HEK293 (cell line): ENCODE measurements at regions not wholly inside any gene's neighbourhood (a gene's known extent, or its start where the extent isn't known, plus 50 kb on each side); places are given as distances from the start of the nearest gene placed in this dataset.
A peak's percentile ranks its signal among the peaks of the same experiment; 100 is the strongest.

Source experiments
- CTCF ChIA-PET: fragments of 350-600 bp; formaldehyde crosslinking; extraction: SDS; loops from one replicate; lab custom pipeline; 2021; ENCODE audit warnings: antibody characterized with exemption; lab: Yijun Ruan, JAX
- POLR2A ChIA-PET: fragments of 300-600 bp; formaldehyde crosslinking; extraction: SDS; loops from one replicate; lab custom pipeline; 2020; ENCODE audit warnings: antibody characterized with exemption, inconsistent platforms; lab: Yijun Ruan, JAX
- H3K27ac ChIP-seq: fragments of 200-500 bp; sonication (Bioruptor generic); 2 replicates; pipeline ENCODE4 v1.5.1; 2014; ENCODE audit warnings: low read depth, low read length, control low read depth, inconsistent platforms; ENCODE audit errors: extremely low read depth
- H3K36me3 ChIP-seq, 2 experiments: fragments of 200-500 bp in 1 of 2; sonication (Bioruptor generic) in 1 of 2; 1 replicate in 1 of 2; 2 replicates in 1 of 2; pipeline ENCODE4 v1.5.1; 2014 to 2017; ENCODE audit warnings: inconsistent platforms in 2 of 2, low read length in 2 of 2; ENCODE audit not compliant: control insufficient read depth in 2 of 2, insufficient read depth in 1 of 2
- H3K4me1 ChIP-seq: fragments of 200-500 bp; sonication (Bioruptor generic); 2 replicates; pipeline ENCODE4 v1.5.1; 2014; ENCODE audit warnings: mild to moderate bottlenecking, low read length, inconsistent platforms; ENCODE audit not compliant: control insufficient read depth, insufficient read depth
- H3K4me3 ChIP-seq: 2 replicates; pipeline ENCODE4 v1.5.1; 2011; ENCODE audit warnings: low read depth, mild to moderate bottlenecking, control low read depth, low read length, moderate library complexity
- H3K9me3 ChIP-seq: fragments of 200-500 bp; sonication (Bioruptor generic); 2 replicates; pipeline ENCODE4 v1.5.1; 2014; ENCODE audit warnings: low read depth, low read length, inconsistent platforms; ENCODE audit not compliant: control insufficient read depth, insufficient read depth
- HOXC10 ChIP-seq: sonication (generic); formaldehyde crosslinking; IDR thresholded peaks from 2 replicates; pipeline ENCODE4 v1.8.1; 2023; ENCODE audit warnings: mild to moderate bottlenecking, missing genetic modification reagents
- PRDM6 ChIP-seq: fragments of 450-650 bp; formaldehyde crosslinking; IDR thresholded peaks from 2 replicates; pipeline ENCODE4 v1.5.1; 2017; ENCODE audit warnings: missing biosample characterization, missing genetic modification characterization
- REPIN1 ChIP-seq: fragments of 450-650 bp; formaldehyde crosslinking; IDR thresholded peaks from 2 replicates; pipeline ENCODE4 v1.5.1; 2017; ENCODE audit warnings: missing biosample characterization, missing genetic modification characterization, low read depth
- SALL2 ChIP-seq: fragments of 450-650 bp; formaldehyde crosslinking; IDR thresholded peaks from 2 replicates; pipeline ENCODE4 v1.5.0; 2017; ENCODE audit warnings: missing biosample characterization, mild to moderate bottlenecking, missing genetic modification characterization, borderline replicate concordance
- TCF7L2 ChIP-seq: IDR thresholded peaks from 2 replicates; pipeline ENCODE4 v1.6.1; 2011; ENCODE audit warnings: low read depth, mild to moderate bottlenecking, inconsistent platforms, low read length, moderate library complexity, borderline replicate concordance
- ZBTB11 ChIP-seq: fragments of 450-650 bp; formaldehyde crosslinking; conservative IDR thresholded peaks from 2 replicates; pipeline ENCODE4 v1.5.1; 2016; ENCODE audit warnings: low read depth, missing biosample characterization, missing genetic modification characterization
- ZEB2 ChIP-seq: fragments of 450-650 bp; formaldehyde crosslinking; IDR thresholded peaks from 2 replicates; pipeline ENCODE4 v1.5.1; 2016; ENCODE audit warnings: missing biosample characterization, missing genetic modification characterization
- ZNF114 ChIP-seq: fragments of 450-650 bp; formaldehyde crosslinking; IDR thresholded peaks from 2 replicates; pipeline ENCODE4 v1.5.0; 2017; ENCODE audit warnings: missing biosample characterization, missing genetic modification characterization
- ZNF16 ChIP-seq: fragments of 450-650 bp; formaldehyde crosslinking; IDR thresholded peaks from 2 replicates; pipeline ENCODE4 v1.5.1; 2016; ENCODE audit warnings: low read depth, missing biosample characterization, missing genetic modification characterization
- ZNF266 ChIP-seq: fragments of 450-650 bp; formaldehyde crosslinking; IDR thresholded peaks from 2 replicates; pipeline ENCODE4 v1.5.1; 2016; ENCODE audit warnings: missing biosample characterization, missing genetic modification characterization, low read depth
- ZNF324 ChIP-seq: fragments of 450-650 bp; formaldehyde crosslinking; IDR thresholded peaks from 2 replicates; pipeline ENCODE4 v1.5.1; 2016; ENCODE audit warnings: missing biosample characterization, missing genetic modification characterization
- ZNF521 ChIP-seq: fragments of 450-650 bp; formaldehyde crosslinking; IDR thresholded peaks from 2 replicates; pipeline ENCODE4 v1.5.1; 2017; ENCODE audit warnings: missing biosample characterization, mild to moderate bottlenecking, missing genetic modification characterization
- ZNF558 ChIP-seq: fragments of 450-650 bp; formaldehyde crosslinking; IDR thresholded peaks from 2 replicates; pipeline ENCODE4 v1.5.1; 2016; ENCODE audit warnings: missing biosample characterization, missing genetic modification characterization
- ZNF560 ChIP-seq: fragments of 450-650 bp; formaldehyde crosslinking; IDR thresholded peaks from 2 replicates; pipeline ENCODE4 v1.5.1; 2017; ENCODE audit warnings: missing biosample characterization, missing genetic modification characterization, borderline replicate concordance
- TF ChIP-seq, protein P1 (sequence below): fragments of 450-650 bp; formaldehyde crosslinking; IDR thresholded peaks from 2 replicates; pipeline ENCODE4 v1.5.1; 2016; ENCODE audit warnings: missing biosample characterization, missing genetic modification characterization, borderline replicate concordance

GRCh38 chr20:53801609-53802370 lies 208.2 kb upstream of the ZNF217 start:
- Histone ChIP-seq H3K4me3 (no peak overlapping the region), H3K36me3 (no peaks in the 10 kb centered on the region), H3K4me1 (no peaks in the 10 kb centered on the region), H3K9me3 (no peaks in the 10 kb centered on the region), H3K27ac (no peak overlapping the region)
- ChIA-PET POLR2A (no interaction called here), CTCF (no interaction called here)
- TF ChIP-seq ZEB2 (tag by site-specific recombination) (no peak), ZNF324 (no peak), HOXC10 (no peak), SALL2 (tag by site-specific recombination) (no peak)

DNA sequence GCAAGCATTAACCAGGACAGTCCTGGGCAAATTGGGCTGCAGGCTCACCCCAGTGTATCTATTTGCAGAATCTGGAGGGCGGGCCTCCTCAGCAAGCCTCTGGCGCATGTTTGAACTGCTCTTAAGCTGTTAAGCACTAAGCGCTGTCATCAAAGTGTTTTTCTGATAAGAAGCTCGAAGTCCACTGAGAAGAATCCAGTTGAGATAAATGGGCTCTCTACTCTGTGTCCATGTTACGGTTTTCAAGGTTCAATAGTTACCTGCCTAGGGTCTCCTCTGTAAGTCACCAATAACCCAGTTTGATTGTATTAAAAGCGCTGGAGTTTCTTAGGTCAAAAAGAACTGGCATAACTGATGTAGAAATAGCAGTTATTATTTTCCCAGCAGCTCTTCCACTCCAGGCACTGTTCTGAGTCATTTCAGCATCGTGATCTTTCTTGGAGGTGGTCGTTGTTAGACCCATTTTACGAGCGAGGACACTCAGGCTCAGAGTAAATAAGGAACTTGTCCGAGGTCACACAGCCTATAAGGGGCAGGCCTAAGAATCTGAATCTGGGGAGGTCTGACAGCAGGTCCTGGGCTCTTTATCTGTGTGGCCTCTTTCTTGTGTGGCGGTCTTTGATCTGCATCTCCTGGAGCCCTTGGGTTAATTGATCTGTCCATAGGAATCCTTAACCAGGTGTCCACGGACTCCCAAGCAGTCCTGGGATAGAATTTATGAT lies 207.4 kb upstream of the ZNF217 start:
- Histone ChIP-seq H3K27ac (no peak overlapping the region), H3K9me3 (no peaks in the 10 kb centered on the region), H3K4me1 (no peaks in the 10 kb centered on the region), H3K4me3 (no peak overlapping the region), H3K36me3 (no peaks in the 10 kb centered on the region)
- TF ChIP-seq ZBTB11 (tag by site-specific recombination) (no peak), ZNF521 (tag by site-specific recombination) (no peak), ZNF16 (tag by site-specific recombination) (no peak), ZNF114 (no peak), TCF7L2 (peak; percentile 82; the same call in 1 of the 2 replicates), HOXC10 (no peak), REPIN1 (tag by site-specific recombination) (no peak)
- TF ChIP-seq, protein P1, sequence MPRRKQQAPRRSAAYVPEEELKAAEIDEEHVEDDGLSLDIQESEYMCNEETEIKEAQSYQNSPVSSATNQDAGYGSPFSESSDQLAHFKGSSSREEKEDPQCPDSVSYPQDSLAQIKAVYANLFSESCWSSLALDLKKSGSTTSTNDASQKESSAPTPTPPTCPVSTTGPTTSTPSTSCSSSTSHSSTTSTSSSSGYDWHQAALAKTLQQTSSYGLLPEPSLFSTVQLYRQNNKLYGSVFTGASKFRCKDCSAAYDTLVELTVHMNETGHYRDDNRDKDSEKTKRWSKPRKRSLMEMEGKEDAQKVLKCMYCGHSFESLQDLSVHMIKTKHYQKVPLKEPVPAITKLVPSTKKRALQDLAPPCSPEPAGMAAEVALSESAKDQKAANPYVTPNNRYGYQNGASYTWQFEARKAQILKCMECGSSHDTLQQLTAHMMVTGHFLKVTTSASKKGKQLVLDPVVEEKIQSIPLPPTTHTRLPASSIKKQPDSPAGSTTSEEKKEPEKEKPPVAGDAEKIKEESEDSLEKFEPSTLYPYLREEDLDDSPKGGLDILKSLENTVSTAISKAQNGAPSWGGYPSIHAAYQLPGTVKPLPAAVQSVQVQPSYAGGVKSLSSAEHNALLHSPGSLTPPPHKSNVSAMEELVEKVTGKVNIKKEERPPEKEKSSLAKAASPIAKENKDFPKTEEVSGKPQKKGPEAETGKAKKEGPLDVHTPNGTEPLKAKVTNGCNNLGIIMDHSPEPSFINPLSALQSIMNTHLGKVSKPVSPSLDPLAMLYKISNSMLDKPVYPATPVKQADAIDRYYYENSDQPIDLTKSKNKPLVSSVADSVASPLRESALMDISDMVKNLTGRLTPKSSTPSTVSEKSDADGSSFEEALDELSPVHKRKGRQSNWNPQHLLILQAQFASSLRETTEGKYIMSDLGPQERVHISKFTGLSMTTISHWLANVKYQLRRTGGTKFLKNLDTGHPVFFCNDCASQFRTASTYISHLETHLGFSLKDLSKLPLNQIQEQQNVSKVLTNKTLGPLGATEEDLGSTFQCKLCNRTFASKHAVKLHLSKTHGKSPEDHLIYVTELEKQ (tag by site-specific recombination) = no peak
- CTCF ChIA-PET = interaction anchor here (1.0 kb wide), 1 partner anchor 115 kb away, joined by 3 read pairs; no protein-coding TSS in a partner anchor
- POLR2A ChIA-PET = no interaction called here

GRCh38 chr20:53800418-53800817 lies 206.8 kb upstream of the ZNF217 start:
- no peaks in the 10 kb centered on the region for H3K36me3 ChIP-seq
- H3K4me3 ChIP-seq = no peak overlapping the region

More at GRCh38 chr20:53800418-53800817, 206.8 kb upstream of the ZNF217 start:
- TF ChIP-seq ZNF266 (tag by site-specific recombination) (no peak), ZNF558 (tag by site-specific recombination) (no peak), ZNF560 (tag by site-specific recombination) (no peak), PRDM6 (no peak)
- Histone ChIP-seq H3K4me1 (no peaks in the 10 kb centered on the region), H3K27ac (no peak overlapping the region), H3K9me3 (no peaks in the 10 kb centered on the region)
- CTCF ChIA-PET = interaction anchor here (1.0 kb wide), 1 partner anchor 116 kb away, joined by 3 read pairs; no protein-coding TSS in a partner anchor
- POLR2A ChIA-PET = no interaction called here
